IPS-NIHi11 (cell line): ENCODE measurements at regions not wholly inside any gene's neighbourhood (a gene's known extent, or its start where the extent isn't known, plus 50 kb on each side); places are given as distances from the start of the nearest gene placed in this dataset.

ENCODE experiments used
- DNase-seq: peaks from one replicate; pipeline ENCODE4 v3.0.0; 2012; ENCODE audit warnings: mixed read lengths, low spot score

DNA sequence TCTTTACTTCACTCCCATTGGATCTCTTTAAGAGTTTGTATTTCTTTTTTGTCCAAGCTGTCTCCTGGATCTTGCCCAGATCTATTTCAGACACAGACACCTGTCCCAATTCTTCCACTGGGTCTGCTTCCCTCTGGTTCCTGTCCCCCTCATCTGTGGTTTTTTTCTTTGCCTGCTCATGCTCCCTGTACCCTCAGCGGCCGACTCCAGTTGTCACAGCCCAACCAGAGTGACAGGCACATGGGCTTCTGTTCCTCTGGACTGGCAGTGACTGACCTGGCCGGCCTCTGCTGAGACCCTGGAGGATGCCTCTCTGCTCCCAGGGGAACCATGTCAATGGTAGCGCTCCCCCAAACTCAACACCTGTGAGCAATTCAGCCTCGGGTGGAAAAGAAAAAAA is 142.6 kb downstream of the WSCD1 start:
- no peak for DNase-seq

DNA sequence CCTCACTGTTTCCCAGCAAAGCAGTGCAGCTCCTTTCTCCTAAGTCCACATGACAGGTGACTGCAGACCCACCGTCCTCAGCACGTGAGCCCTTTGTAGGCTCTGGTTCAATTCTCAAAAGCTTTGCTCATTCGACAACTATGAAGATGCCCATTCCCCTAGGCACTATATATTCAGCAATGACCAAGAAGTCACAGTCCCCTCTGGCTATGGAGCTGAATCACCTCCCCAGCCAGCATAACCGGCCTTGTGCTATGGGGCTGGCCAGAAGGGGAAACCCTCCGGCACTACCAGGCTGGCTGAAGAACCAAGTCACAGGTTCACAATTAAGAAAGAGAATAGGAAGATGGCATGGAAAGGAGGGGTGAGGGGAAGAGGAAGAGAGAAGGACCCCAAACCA is 139.7 kb downstream of the WSCD1 start:
- DNase-seq: no peak

DNA sequence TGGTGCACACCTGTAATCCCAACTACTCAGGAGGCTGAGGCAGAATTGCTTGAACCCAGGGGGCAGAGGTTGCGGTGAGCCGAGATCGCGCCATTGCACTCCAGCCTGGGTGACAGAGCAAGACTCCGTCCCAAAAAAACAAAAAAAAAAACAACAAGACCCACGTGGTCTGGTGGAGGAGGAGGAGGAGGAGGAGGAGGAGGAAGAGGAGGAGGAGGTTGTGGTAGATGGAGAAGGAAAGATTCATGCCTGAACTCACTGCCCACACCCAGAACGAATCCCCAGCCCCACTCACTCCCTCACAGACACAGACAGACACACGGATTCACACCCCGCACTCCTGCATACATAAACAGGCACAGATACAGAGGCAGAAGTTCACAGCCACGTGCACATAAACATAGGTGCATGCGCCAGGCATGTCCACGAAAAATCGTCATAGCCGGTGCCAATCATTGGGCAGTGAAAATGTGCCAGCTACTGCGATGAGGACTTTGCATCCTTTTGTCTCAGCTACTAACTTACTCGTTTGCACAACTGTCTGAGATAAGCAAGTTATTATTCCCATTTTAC is 138.5 kb downstream of the WSCD1 start:
- no peak for DNase-seq

DNA sequence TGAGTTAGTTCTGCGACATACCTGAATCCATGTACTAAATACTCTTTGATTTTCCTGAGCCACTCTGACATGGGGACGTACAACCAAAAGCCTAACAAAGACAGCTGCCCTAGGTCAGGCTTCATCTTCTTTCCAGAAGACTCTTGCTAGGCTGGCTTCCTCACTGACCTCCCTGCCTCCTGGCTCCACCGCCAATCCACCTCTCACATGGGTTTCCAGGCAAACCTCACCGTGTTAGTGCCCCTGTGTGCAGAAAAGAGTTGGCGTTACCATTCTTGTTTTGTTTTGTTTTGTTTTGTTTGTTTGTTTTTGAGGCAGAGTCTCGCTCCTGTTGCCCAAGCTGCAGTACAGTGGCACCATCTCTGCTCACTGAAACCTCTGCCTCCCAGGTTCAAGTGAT is 135.3 kb downstream of the WSCD1 start:
- DNase-seq: no peak

DNA sequence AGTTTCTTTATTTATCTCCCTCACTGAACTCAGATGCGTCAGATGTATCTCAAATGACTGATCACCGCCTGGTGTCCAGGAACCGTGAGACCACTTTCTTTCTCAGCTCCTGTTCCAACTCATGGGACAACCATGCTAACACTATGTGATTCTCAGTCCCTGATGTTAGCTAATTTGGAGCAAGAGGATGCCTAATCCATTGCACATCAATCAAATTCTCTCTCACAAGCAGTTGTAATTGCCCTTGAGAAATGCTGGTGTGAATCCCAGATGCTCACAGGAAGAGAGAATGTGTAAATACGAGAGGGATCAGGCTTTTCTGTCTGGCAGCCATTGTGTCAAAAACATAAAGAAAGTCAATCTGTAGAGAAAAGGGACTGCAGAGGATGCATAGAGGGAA is 134.9 kb downstream of the WSCD1 start:
- DNase-seq: no peak

DNA sequence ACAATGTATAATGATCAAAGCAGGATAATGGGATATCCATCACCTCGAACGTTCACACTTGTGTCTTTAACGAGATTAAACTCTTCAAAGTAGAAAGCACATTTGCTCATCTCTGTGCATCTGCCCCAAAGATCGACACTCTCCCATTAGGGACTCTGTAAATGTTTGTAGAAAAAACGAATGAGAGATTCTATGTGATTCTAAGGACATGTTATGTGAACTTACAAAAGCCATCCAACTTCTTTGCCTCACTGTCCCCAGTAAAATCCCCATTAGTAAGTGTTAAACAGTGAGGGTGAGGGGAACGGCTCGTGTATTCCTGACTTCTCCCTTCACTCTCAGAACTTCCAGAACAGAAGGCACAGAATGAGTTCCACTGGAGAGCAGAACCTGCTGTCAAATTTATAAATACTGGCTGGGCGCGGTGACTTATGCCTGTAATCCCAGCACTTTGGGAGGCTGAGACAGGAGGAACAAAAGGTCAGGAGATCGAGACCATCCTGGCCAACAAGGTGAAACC is 134.1 kb downstream of the WSCD1 start:
- no peak for DNase-seq

DNA sequence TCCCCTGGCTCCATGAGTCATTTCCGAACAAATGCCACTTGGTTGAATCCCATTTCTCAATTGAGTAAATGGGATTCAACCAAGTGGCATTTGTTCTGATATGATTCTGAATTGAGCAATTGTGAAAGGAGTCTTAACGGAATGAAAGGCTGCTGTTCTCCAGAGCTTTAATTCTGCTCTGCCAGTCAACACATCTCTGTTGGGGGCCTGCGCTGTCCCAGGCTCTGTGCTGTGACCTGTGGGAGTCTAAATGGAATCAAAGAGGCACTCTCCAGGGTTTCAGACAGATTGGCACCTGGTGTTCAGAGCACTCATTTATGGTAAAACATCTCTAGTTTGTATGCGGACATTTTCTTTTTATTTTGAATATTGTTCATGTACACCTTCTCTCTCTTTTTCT is 126.2 kb downstream of the WSCD1 start:
- DNase-seq: no peak

DNA sequence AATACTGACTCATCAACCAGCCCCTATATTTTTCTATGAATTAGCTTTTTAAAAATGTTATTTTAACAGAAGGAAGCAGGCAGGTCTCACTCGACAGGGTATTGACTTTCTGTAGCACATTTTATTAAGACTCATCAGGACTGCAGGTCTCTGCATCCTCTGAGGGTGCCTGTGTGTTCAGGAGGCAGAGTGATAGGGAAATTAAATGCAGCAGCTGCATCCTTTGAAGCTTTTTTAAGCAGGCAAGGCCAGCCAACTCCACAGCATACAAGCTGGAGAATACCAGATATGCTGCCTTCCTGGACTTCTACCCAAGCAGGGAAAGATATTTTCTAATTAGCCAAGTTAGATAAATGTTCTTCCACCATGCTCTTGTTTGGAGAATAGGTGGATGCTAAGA is 124.9 kb downstream of the WSCD1 start:
- no peak for DNase-seq

DNA sequence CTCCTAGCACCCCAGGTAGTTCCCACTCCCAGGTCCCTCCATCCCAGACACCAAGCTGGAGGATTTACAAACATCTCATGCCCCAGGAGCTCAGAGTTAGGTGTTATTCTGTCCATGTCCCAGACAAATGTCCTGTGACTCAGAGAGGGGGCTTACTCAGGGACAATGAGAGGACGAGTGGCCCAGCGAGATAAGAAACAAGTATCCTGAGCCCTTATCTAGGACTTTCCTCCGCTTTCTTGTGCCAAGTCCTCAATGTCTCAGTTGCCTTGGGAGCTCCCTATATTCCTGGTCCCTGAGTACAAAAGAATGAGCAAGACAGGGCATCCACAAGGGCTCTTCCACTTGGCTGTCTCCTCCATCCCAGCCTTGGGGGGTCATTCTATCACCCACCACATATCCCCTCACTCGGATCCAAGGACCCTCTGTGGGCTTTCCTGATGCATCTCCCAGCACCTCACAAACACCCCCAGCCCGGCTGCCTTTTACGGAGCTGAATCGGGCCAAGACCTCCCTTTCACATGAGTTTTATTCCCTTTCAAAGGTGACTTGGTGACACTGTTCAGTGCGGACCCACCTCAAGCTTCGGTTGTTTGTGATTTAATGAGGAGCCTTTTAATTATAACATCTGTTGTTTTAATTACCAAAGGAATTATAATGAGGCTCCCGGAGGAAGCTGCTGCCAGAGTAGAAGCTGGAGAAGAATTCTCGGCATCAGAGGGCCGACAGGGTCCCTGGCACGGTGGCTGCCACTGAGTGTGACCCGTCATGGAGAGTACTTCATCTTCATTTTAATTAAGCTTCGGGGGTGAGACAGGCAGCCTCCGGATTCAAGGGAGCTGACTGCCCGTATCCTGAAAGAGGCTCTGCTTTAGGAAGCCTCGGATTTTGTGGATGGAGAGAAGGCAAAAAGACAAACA is 121.5 kb downstream of the WSCD1 start:
- DNase-seq: no peak

DNA sequence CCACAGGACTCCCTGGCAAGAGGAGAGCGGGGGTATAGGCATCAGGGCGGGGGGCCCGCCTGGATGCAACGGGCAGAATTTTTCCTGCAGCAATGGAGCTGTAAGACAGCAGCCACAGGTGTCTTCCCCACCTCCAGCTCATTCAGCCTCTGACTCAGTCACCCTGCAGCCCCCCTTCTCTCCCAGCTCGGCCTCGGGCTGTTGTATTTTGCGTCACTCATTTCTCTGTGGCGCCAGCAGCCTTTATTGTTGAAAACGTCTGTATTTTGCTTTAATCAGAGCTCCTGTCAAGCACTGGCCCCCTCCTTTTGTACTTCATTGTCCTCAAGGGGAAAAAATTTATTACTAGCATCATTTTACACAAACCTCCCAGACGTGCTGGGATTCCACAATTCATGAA is 117.7 kb downstream of the WSCD1 start:
- DNase-seq: no peak

DNA sequence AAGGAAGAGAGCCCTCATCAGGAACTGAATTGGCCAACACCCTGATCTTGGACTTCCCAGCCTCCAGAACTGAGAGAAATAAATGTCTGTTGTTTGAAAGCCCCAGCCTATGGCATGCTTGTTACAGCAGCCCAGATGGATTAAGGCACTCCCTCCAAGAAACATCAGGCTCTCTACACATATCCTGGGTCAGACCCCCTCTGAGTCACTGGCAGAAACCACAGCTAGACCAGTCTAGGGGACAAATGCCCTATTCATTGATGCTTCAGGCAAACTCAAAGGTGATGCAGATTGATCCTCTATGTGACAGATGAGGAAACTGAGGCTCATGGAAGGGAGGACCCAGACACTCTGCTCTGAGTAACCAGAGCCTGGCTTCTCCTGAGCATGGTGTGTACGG is 116.8 kb downstream of the WSCD1 start:
- DNase-seq: no peak

DNA sequence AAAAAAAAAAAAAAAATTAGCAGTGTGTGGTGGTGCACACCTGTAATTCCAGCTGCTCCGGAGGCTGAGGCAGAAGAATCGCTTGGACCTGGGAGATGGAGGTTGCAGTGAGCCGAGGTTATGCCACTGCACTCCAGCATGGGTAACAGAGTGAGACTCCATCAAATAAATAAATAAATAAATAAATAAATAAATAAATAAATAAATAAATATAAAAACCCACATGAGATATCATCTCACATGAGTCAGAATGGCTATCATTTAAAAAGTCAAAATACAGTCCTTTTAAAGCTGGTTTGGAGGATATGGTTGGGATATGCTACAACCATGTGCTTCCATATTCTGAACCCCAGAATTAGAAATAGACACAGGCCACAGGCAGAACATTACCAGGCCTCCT is 114.3 kb downstream of the WSCD1 start:
- DNase-seq: no peak

DNA sequence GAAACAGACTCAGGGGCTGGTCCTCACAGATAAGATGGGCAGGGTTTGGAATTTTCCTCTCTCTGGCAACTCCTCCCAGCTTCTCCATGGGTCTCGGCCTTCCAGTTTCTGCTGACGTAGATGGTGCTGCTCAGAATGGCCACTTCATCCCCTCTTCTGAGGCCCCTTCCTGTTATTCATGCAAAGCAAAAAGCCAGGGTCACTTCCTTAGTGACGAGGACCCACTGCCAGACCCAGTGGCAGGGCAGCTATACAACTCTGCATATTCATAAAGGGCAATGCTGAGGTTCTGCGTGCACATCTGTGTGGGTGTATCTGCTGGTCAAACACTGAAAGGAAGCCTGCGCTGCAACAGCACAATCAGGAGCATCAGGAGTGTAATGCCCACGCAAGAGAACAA is 108.8 kb downstream of the WSCD1 start:
- no peak for DNase-seq

DNA sequence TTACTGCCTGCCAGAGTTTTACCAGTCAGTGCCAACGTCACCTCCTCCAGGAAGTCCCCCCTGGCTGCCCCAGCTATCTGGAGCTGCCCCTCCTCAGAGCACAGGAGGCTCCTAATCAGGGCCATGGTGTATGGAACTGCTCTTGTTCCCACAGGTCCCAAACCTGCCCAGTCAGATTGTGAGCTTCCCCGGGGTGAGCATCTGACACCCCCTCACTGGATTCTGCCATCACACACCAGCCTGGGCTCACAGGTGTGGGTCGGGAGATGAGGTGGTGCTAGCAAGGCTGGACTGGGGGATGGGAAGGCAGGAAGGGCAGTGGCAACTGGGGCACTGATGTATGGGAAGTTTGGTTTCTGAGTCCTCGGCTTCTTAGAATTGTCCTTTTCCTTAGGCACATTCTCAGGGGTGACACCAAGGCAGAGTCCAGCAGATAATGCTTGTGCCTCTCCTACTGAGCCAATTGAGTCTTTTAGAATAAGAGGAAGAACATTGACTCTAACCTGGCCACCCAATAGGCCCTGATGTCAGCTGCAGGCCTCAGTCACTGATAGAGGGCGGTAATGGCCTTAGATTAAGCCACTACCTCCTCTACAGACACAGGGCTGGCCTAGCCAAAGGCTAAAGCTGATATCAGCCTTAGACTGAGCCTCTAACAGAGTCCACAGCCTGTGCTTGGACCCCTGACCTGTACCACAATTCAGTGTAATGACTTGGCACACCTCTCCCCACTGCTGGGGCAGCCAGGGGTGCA is 107.9 kb downstream of the WSCD1 start:
- no peak for DNase-seq
